ENCODE measurements at regions not wholly inside any gene's neighbourhood (a gene's known extent, or its start where the extent isn't known, plus 50 kb on each side); places are given as distances from the start of the nearest gene placed in this dataset.

GRCh38 chr3:95613993-95614392 is 1200.4 kb upstream of the EPHA6 start:
- Mint-ChIP-seq H3K27me3 (no peaks in the 10 kb centered on the region), H3K27ac (no peak overlapping the region), H3K36me3 (no peaks in the 10 kb centered on the region), H3K4me1 (no peaks in the 10 kb centered on the region), H3K9me3 (no peaks in the 10 kb centered on the region), H3K4me3 (no peak overlapping the region)
- ATAC-seq (ENCODE audit: low read depth) (no peak), DNase-seq (ENCODE audit: low spot score in 2 of 2) (no peak)

GRCh38 chr3:95615592-95616310 is 1198.6 kb upstream of the EPHA6 start:
- no peaks in the 10 kb centered on the region for H3K4me1 Mint-ChIP-seq
- no peaks in the 10 kb centered on the region for H3K36me3 Mint-ChIP-seq
- no peak for DNase-seq (ENCODE audit: low spot score in 2 of 2)
- H3K27me3 Mint-ChIP-seq = no peaks in the 10 kb centered on the region
- no peak for ATAC-seq (ENCODE audit: low read depth)
- H3K27ac Mint-ChIP-seq = no peak overlapping the region
- no peak overlapping the region for H3K4me3 Mint-ChIP-seq
- H3K9me3 Mint-ChIP-seq = no peaks in the 10 kb centered on the region

GRCh38 chr3:95626107-95626506 is 1188.3 kb upstream of the EPHA6 start:
- H3K4me3 Mint-ChIP-seq = no peak overlapping the region
- no peaks in the 10 kb centered on the region for H3K27me3 Mint-ChIP-seq
- H3K9me3 Mint-ChIP-seq = peaks cover 3% of the 10 kb centered on the region
- no peaks in the 10 kb centered on the region for H3K36me3 Mint-ChIP-seq
- H3K27ac Mint-ChIP-seq = no peak overlapping the region
- no peak for DNase-seq (ENCODE audit: low spot score in 2 of 2)
- ATAC-seq (ENCODE audit: low read depth) = no peak
- H3K4me1 Mint-ChIP-seq = no peaks in the 10 kb centered on the region

- DNase-seq (ENCODE audit: low spot score in 2 of 2) = no peak
- Mint-ChIP-seq H3K27me3 (no peaks in the 10 kb centered on the region), H3K9me3 (peaks cover 1% of the 10 kb centered on the region), H3K36me3 (no peaks in the 10 kb centered on the region), H3K4me1 (no peaks in the 10 kb centered on the region), H3K27ac (no peak overlapping the region), H3K4me3 (no peak overlapping the region)
- ATAC-seq (ENCODE audit: low read depth) = no peak
Measured at GRCh38 chr3:95627293-95627692, 1187.1 kb upstream of the EPHA6 start.

DNA sequence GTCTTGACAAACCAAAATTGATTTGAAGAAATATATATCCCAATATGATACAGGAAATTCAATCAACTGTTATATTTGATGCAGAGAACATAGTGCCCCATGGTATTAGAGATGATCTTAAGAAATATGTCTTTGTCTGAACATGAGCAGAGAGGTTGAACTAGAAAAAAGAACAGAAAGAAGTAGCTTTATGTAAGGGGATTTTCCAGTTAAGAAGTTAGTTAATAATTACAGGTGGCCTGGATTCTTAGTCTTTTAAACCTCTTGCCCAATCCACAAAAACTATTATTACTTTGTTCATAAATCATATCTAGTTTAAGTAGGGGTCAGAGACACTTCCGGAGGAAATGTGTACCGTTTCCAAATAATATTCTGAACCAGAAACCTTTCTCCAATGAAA is 1186.7 kb upstream of the EPHA6 start:
- Mint-ChIP-seq H3K4me3 (no peak overlapping the region), H3K27ac (no peak overlapping the region), H3K9me3 (peaks cover 1% of the 10 kb centered on the region), H3K36me3 (no peaks in the 10 kb centered on the region), H3K4me1 (no peaks in the 10 kb centered on the region), H3K27me3 (no peaks in the 10 kb centered on the region)
- DNase-seq (ENCODE audit: low spot score in 2 of 2) (no peak), ATAC-seq (ENCODE audit: low read depth) (no peak)

- Mint-ChIP-seq H3K27me3 (no peaks in the 10 kb centered on the region), H3K9me3 (peaks cover 1% of the 10 kb centered on the region), H3K4me1 (no peaks in the 10 kb centered on the region), H3K27ac (no peak overlapping the region), H3K4me3 (no peak overlapping the region), H3K36me3 (no peaks in the 10 kb centered on the region)
- DNase-seq (ENCODE audit: low spot score in 2 of 2) (no peak), ATAC-seq (ENCODE audit: low read depth) (no peak)
Measured at GRCh38 chr3:95629802-95630201, 1184.6 kb upstream of the EPHA6 start.

- no peak overlapping the region for H3K27ac Mint-ChIP-seq
- no peaks in the 10 kb centered on the region for H3K27me3 Mint-ChIP-seq
- H3K36me3 Mint-ChIP-seq = no peaks in the 10 kb centered on the region
- no peak for DNase-seq (ENCODE audit: low spot score in 2 of 2)
- ATAC-seq (ENCODE audit: low read depth) = no peak
- no peaks in the 10 kb centered on the region for H3K4me1 Mint-ChIP-seq
- no peak overlapping the region for H3K4me3 Mint-ChIP-seq
- peaks cover 5% of the 10 kb centered on the region for H3K9me3 Mint-ChIP-seq
Measured at GRCh38 chr3:95645291-95645690, 1169.1 kb upstream of the EPHA6 start.

GRCh38 chr3:95654570-95655362 is 1159.6 kb upstream of the EPHA6 start:
- no peaks in the 10 kb centered on the region for H3K36me3 Mint-ChIP-seq
- no peaks in the 10 kb centered on the region for H3K4me1 Mint-ChIP-seq
- DNase-seq (ENCODE audit: low spot score in 2 of 2) (no peak), ATAC-seq (ENCODE audit: low read depth) (no peak)
- H3K4me3 Mint-ChIP-seq = no peak overlapping the region
- H3K27ac Mint-ChIP-seq = no peak overlapping the region
- no peaks in the 10 kb centered on the region for H3K27me3 Mint-ChIP-seq
- peaks cover 1% of the 10 kb centered on the region for H3K9me3 Mint-ChIP-seq

DNA sequence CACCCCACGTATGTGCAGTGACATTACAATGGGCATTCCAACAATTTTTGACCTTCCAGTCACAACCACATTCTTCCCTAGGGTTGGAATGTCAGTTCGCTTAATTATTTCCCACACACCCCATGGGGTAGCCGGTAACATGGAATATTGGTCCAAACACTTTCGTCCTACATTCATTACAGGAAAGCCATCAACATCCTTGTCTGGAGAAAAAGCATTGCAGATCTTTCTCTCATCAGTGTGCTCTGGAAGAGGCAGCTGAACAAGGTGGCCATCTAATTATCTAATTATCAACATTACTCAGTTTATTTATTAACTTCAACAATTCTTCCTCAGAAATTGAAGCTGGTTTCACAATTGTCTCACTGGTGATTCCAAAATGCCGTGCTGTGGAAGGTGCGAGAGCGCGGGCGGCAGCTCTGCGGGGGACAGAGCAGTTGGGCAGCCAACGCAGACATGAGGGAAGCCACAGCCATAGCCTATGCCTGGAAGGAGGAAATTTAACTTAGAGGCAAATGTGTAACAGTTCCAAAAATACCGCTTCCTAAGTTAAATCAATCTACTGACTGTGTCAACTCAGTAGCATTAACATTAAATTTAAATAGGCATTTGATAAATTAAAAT is 1158.9 kb upstream of the EPHA6 start:
- H3K9me3 Mint-ChIP-seq = peaks cover 4% of the 10 kb centered on the region

GRCh38 chr3:95670765-95671164 is 1143.6 kb upstream of the EPHA6 start:
- DNase-seq (ENCODE audit: low spot score in 2 of 2) = no peak
- no peak overlapping the region for H3K4me3 Mint-ChIP-seq
- no peaks in the 10 kb centered on the region for H3K36me3 Mint-ChIP-seq
- H3K27ac Mint-ChIP-seq = no peak overlapping the region
- ATAC-seq (ENCODE audit: low read depth) = no peak
- no peaks in the 10 kb centered on the region for H3K9me3 Mint-ChIP-seq
- H3K4me1 Mint-ChIP-seq = no peaks in the 10 kb centered on the region
- no peaks in the 10 kb centered on the region for H3K27me3 Mint-ChIP-seq

More for the DNA sequence above, 1158.9 kb upstream of the EPHA6 start:
- no peaks in the 10 kb centered on the region for H3K4me1 Mint-ChIP-seq
- H3K36me3 Mint-ChIP-seq = no peaks in the 10 kb centered on the region
- H3K27me3 Mint-ChIP-seq = no peaks in the 10 kb centered on the region
- no peak overlapping the region for H3K4me3 Mint-ChIP-seq
- H3K27ac Mint-ChIP-seq = no peak overlapping the region
- ATAC-seq (ENCODE audit: low read depth) (no peak), DNase-seq (ENCODE audit: low spot score in 2 of 2) (no peak)

DNA sequence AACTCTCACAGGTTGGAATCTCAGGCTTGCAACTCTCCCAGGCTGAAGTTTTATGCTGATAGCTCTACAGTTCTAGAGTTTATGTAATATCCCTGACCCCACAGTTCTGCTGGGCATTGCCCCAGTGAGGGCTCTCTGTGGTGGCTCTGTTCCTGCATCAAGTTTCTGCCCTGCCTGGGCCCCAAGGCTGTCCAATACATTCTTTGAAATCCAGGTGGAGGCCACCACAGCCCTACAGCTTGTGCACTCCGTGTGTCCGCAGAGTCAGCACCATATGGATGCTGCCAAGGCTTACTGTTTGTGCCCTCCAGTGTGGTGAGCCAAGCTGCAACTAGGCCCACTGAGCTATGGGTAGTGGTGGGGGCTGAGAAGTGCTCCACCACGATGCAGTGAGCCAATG is 1141.2 kb upstream of the EPHA6 start:
- no peak for ATAC-seq (ENCODE audit: low read depth)
- H3K27ac Mint-ChIP-seq = no peak overlapping the region
- no peaks in the 10 kb centered on the region for H3K27me3 Mint-ChIP-seq
- DNase-seq (ENCODE audit: low spot score in 2 of 2) = no peak
- no peaks in the 10 kb centered on the region for H3K9me3 Mint-ChIP-seq
- H3K4me1 Mint-ChIP-seq = no peaks in the 10 kb centered on the region
- H3K36me3 Mint-ChIP-seq = no peaks in the 10 kb centered on the region
- no peak overlapping the region for H3K4me3 Mint-ChIP-seq

DNA sequence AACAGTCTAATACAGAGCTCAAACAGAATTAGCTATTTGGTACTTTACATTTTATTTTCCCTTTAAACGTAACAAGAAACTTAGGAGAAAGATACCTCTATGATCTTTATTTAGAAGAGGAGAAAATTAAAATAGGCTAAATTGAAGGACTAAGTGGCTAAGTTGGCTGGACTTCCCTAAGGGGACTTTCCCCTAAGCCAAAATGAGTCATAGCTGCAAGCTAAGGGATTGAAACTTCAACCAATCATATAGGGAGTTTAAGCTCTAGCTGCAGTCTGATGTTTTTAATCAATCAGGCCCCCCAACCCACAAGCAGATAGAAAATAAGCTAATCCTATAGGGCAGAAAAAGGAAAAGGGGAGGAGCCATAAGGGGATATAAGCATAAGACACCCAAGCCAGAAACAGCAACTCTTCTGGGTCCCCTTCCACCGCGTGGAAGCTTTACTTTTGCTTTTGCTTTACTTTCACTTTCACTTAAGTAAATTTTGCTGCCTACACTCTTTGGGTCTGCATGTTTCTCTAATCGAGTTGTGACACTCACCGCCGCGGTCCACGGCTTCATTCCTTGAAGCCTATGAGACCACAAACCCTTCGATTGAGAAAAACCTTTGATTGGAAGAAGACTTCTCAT is 1108.5 kb upstream of the EPHA6 start:
- no peaks in the 10 kb centered on the region for H3K4me1 Mint-ChIP-seq
- no peaks in the 10 kb centered on the region for H3K36me3 Mint-ChIP-seq
- DNase-seq (ENCODE audit: low spot score in 2 of 2) = no peak
- H3K27ac Mint-ChIP-seq = no peak overlapping the region
- peak; percentile 27 for ATAC-seq (ENCODE audit: low read depth)
- H3K27me3 Mint-ChIP-seq = no peaks in the 10 kb centered on the region
- H3K4me3 Mint-ChIP-seq = peak overlapping the region; percentile 41
- peaks cover 9% of the 10 kb centered on the region for H3K9me3 Mint-ChIP-seq

GRCh38 chr3:95707268-95707667 is 1107.1 kb upstream of the EPHA6 start:
- DNase-seq (ENCODE audit: low spot score in 2 of 2) = no peak
- Mint-ChIP-seq H3K4me3 (no peak overlapping the region), H3K36me3 (no peaks in the 10 kb centered on the region), H3K27ac (no peak overlapping the region), H3K9me3 (peaks cover 9% of the 10 kb centered on the region), H3K4me1 (no peaks in the 10 kb centered on the region), H3K27me3 (no peaks in the 10 kb centered on the region)
- ATAC-seq (ENCODE audit: low read depth) = no peak

DNA sequence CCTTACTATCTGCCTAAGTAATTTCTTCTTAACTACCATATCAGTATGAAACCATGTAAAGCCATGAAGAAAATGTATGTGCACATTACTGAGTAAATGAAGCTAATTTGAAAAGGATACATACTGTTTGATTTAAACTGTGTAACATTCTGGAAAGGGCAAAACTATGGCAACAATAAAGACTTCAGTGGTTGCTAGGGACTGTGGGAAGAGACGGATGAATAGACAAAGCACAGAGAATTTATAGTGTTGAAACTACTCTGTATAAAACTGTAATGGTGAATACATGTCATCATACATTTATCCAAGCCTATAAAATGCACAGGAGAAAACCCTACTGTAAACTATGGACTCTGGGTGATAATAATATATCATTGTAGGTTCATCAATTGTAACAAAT is 1103.7 kb upstream of the EPHA6 start:
- Mint-ChIP-seq H3K4me3 (no peak overlapping the region), H3K27me3 (no peaks in the 10 kb centered on the region), H3K4me1 (no peaks in the 10 kb centered on the region), H3K27ac (no peak overlapping the region), H3K36me3 (no peaks in the 10 kb centered on the region), H3K9me3 (peaks cover 3% of the 10 kb centered on the region)
- DNase-seq (ENCODE audit: low spot score in 2 of 2) = no peak
- ATAC-seq (ENCODE audit: low read depth) = no peak
